ENCODE measurements at regions not wholly inside any gene's neighbourhood (a gene's known extent, or its start where the extent isn't known, plus 50 kb on each side); places are given as distances from the start of the nearest gene placed in this dataset.

DNA sequence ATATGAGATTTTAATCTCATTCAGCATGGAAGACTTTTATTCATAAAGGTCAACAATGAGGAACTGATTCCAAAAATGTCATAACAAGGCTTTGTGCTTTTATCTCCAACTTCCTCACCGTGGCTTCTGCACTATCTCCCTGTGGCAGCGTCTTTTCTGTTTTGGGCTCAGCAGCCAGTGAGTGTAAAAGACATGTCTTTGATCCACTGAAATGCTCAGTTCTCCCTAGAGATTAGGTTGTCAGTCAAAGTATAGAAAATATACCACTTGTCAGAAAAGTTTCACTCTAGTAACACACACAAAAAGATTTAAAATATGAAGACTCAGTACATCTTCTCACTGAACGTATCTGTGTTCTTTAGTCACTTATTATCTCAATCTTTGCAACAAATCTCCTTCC is 901.8 kb upstream of the ZWINT start:
- TF ChIP-seq, protein P1, sequence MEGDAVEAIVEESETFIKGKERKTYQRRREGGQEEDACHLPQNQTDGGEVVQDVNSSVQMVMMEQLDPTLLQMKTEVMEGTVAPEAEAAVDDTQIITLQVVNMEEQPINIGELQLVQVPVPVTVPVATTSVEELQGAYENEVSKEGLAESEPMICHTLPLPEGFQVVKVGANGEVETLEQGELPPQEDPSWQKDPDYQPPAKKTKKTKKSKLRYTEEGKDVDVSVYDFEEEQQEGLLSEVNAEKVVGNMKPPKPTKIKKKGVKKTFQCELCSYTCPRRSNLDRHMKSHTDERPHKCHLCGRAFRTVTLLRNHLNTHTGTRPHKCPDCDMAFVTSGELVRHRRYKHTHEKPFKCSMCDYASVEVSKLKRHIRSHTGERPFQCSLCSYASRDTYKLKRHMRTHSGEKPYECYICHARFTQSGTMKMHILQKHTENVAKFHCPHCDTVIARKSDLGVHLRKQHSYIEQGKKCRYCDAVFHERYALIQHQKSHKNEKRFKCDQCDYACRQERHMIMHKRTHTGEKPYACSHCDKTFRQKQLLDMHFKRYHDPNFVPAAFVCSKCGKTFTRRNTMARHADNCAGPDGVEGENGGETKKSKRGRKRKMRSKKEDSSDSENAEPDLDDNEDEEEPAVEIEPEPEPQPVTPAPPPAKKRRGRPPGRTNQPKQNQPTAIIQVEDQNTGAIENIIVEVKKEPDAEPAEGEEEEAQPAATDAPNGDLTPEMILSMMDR (IDR thresholded peaks at IDR 0.05) = no peak
- no peak for TF ChIP-seq POLR2A (IDR thresholded peaks at IDR 0.05)

Data from esophagus squamous epithelium (tissue), 4 donors.